GM19023 (cell line): ENCODE measurements at regions not wholly inside any gene's neighbourhood (a gene's known extent, or its start where the extent isn't known, plus 50 kb on each side); places are given as distances from the start of the nearest gene placed in this dataset.

Experiments
- ATAC-seq: cut with Tn5 transposase; IDR thresholded peaks from one replicate; pipeline ENCODE4 v1.9.1; 2021; ENCODE audit warnings: mild to moderate bottlenecking, moderate library complexity; ENCODE audit not compliant: unreplicated experiment

- no peak for ATAC-seq
Observed at GRCh38 chr1:68950036-68950435, 453.2 kb upstream of the DEPDC1 start.

GRCh38 chr1:68953311-68953710 lies 456.4 kb upstream of the DEPDC1 start:
- no peak for ATAC-seq

- no peak for ATAC-seq
Observed at GRCh38 chr1:68954841-68955240, 458.0 kb upstream of the DEPDC1 start.

- ATAC-seq: no peak
Observed at GRCh38 chr1:68955424-68955823, 458.5 kb upstream of the DEPDC1 start.

- no peak for ATAC-seq
Observed at GRCh38 chr1:68958958-68959357, 462.1 kb upstream of the DEPDC1 start.

- no peak for ATAC-seq
Observed at GRCh38 chr1:68959461-68960030, 462.7 kb upstream of the DEPDC1 start.

GRCh38 chr1:68961143-68961542 lies 464.3 kb upstream of the DEPDC1 start:
- no peak for ATAC-seq

GRCh38 chr1:68963353-68963752 lies 466.5 kb upstream of the DEPDC1 start:
- no peak for ATAC-seq

GRCh38 chr1:68969441-68969840 lies 472.6 kb upstream of the DEPDC1 start:
- ATAC-seq: peak; percentile 75

GRCh38 chr1:68970571-68970970 lies 473.7 kb upstream of the DEPDC1 start:
- no peak for ATAC-seq

GRCh38 chr1:68973459-68974244 lies 476.8 kb upstream of the DEPDC1 start:
- ATAC-seq: no peak

- ATAC-seq: no peak
Observed at GRCh38 chr1:68974447-68974846, 477.6 kb upstream of the DEPDC1 start.

GRCh38 chr1:68975212-68975933 lies 478.5 kb upstream of the DEPDC1 start:
- ATAC-seq: no peak

- ATAC-seq: no peak
Observed at GRCh38 chr1:68976916-68977610, 480.2 kb upstream of the DEPDC1 start.

GRCh38 chr1:68979891-68980290 lies 483.0 kb upstream of the DEPDC1 start:
- no peak for ATAC-seq

GRCh38 chr1:68984289-68984688 lies 487.4 kb upstream of the DEPDC1 start:
- ATAC-seq: no peak

- no peak for ATAC-seq
Observed at GRCh38 chr1:68994096-68994495, 497.2 kb upstream of the DEPDC1 start.

GRCh38 chr1:69016468-69016867 lies 519.6 kb upstream of the DEPDC1 start:
- no peak for ATAC-seq

GRCh38 chr1:69029649-69030048 lies 532.8 kb upstream of the DEPDC1 start:
- ATAC-seq: no peak

GRCh38 chr1:69038379-69038778 lies 529.3 kb upstream of the LRRC7 start:
- no peak for ATAC-seq

GRCh38 chr1:69045572-69045971 lies 522.1 kb upstream of the LRRC7 start:
- ATAC-seq: no peak
